ENCODE measurements at regions not wholly inside any gene's neighbourhood (a gene's known extent, or its start where the extent isn't known, plus 50 kb on each side); places are given as distances from the start of the nearest gene placed in this dataset.
"Not testable (repeated sequence)": the region's sequence is repeated elsewhere in the genome, so short reads cannot be mapped to it uniquely, and the experiment has no call there.

DNA sequence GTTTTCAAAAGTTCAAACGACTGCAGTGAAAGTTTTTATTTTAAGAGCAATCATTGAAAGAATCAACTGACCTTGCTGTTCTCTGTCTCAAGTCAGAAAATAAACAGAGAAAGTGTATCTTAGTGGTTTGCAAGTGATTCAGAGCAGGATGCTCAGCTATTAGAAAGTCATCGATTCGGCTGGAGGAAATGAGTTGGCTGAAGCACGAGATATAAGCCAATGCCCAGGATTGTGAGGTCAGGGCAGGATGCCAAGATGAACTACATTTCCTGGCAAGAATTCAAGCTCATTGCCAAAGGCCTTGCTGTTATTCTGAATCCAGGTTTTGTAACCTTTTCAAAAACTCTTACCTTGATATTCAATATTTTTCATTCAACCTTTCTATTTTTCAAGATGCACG is 541.4 kb upstream of the BOD1L1 start:
- DNase-seq (ENCODE audit: low spot score), result peak; percentile 85

GRCh38 chr4:14169460-14169859 is 541.9 kb upstream of the BOD1L1 start:
- no peak for DNase-seq (ENCODE audit: low spot score)

DNA sequence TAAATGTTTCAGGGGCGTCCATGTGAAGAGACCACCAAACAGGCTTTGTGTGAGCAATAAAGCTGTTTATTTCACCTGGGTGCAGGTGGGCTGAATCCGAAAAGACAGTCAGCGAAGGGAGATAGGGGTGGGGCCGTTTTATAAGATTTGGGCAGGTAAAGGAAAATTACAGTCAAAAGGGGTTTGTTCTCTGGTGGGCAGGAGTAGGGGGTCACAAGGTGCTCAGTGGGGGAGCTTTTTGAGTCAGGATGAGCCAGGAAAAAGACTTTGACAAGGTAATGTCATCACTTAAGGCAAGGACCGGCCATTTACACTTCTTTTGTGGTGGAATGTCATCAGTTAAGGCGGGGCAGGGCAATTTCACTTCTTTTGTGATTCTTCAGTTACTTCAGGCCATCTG is 542.4 kb upstream of the BOD1L1 start:
- DNase-seq (ENCODE audit: low spot score), result not testable (repeated sequence)

GRCh38 chr4:14176613-14177012 is 549.1 kb upstream of the BOD1L1 start:
- no peak for DNase-seq (ENCODE audit: low spot score)

- DNase-seq (ENCODE audit: low spot score), result no peak
These were observed 550.5 kb upstream of the BOD1L1 start for GRCh38 chr4:14177987-14178386.

DNA sequence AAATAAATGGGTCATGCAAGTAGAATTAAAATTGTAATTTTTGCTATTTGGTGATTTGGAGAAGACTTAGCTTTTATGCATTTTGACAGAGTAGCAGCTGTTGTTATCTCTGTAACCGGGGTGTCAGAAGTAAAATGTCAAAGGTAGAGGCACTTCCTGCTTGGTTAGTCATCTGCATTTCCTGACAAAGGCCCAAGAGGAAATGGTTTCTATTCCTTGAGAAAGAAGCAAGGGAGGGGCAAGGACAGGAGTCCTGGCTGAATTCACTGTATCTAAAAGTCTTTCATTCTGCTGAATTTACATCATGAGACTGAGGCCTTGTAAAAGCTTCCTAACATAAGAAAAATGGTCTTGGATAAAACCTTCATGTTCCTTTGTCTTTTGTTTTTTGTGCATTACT is 550.9 kb upstream of the BOD1L1 start:
- peak; percentile 72 for DNase-seq (ENCODE audit: low spot score)

DNA sequence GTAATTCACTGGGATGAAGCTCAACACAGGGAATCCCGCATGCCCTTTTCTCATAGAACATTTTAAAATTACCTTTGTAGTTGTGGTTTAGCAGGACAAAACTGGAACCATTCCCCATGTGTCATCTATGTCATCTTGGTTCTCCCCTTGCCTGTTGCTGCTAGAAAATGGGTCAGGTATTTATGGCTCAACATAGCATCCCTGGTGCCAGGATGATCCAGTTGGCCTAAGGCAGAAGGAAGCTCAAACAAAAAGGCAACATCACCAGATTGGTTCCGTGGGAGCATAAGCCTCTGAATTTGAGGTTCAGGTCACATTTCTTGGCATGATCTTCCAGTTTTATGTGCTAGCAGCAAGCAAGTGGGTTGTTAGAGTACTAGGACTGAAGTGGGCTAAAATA is 552.6 kb upstream of the BOD1L1 start:
- peak; percentile 1 for DNase-seq (ENCODE audit: low spot score)

DNA sequence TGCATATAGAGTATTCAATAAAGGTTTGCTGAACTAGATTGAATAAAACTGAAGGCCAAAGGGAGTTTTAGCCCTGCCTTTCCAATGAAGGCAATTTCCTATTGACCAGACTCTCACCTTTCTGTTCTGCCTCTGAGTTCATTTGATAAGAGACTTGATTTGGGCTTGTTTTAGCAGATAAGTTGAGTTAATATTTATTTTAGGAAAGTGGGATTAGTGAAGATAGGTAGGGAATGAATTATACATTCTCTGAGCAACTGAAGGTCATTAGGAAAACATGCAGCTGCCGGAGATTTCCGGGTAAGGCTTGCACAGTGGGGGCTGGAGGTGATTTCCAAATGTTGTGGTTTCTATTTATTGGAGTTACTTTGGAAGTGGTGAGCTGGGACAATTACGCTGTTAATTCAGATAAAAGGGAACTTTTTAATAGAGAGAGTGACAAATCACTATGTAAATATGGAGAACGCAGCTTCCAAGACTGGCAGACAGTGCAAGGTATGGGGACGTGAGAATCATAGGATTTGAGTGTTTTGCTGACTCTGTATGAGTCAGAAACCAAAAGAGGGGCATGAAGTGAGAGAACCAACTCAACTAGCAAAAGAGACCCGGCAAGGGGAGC is 553.6 kb upstream of the BOD1L1 start:
- DNase-seq (ENCODE audit: low spot score), result peak; percentile 80

DNA sequence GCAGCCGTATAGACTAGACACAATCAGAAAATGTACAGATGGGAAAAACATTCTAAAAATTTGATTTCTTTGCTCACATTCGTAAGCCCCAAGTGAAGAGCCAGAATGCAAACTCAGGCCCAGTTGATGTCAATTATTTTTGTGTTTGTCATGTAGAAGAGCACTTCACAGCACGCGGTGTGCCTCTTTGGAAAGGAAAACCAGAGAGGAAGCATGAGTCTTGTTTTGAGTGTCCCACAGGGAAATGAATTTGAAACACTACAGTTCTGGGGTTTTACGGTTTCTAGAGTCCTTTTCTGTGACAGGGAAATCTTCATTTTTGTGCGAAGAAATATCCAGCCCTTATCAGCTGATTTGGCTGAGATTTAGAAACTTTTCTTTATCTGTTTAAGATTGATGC is 554.6 kb upstream of the BOD1L1 start:
- no peak for DNase-seq (ENCODE audit: low spot score)

GRCh38 chr4:14184265-14184664 is 556.7 kb upstream of the BOD1L1 start:
- no peak for DNase-seq (ENCODE audit: low spot score)

DNA sequence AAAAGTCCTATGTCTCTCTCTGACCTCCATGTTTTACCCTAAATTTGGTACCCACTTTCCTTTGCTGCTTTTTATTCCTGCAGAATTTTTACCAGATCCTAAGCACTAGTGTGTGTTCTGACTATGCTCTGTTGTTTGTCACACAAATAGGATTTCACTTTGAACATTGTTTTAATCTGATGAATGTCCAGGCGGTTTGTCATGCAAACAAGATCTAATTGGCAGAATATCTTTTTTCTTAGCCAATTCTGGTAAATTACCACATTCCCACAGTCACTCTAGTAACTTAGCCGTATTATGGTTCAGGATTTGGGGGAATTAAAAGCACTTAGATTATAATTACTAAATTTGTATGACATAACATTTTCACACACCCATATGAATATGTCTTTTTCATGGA is 557.2 kb upstream of the BOD1L1 start:
- DNase-seq (ENCODE audit: low spot score), result no peak

- no peak for DNase-seq (ENCODE audit: low spot score)
These were observed 560.7 kb upstream of the BOD1L1 start for GRCh38 chr4:14188214-14188613.

DNA sequence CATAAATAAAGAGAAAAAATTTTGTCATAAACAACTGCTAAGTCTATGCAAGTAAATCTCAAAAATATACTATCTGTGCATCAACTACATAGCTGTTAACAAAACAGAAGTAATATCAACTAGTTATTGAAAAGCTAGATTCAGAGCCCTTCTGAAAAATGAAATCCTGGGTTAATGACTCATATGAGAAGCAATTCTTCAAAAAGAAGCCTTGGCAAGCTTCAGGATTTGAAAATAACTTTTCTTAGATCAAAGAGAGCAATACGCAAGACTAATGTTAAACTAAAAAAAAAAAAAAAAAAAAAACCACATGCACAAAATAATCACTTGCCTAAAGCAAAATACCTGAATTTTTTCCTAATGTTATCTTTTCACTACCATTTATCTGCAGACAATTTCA is 566.1 kb upstream of the BOD1L1 start:
- DNase-seq (ENCODE audit: low spot score), result no peak

DNA sequence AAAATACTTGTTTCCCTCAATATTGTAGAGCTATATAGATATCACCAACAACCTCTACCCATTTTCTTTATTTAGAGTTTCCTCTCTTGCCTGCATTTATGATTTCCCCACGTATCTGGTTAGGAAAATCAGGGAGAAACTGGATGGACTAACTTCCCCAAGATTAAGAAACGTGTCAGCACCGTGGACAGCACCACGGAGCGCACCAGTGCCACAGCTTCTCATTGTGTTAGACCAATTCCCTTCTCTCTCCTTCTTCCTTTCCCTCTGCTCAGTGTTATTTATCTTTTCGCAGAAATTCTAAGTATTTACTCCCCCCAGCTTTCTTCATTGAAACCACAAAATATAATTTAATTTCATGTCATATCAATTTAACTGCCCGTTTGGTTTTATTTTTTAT is 568.6 kb upstream of the BOD1L1 start:
- peak; percentile 62 for DNase-seq (ENCODE audit: low spot score)

DNA sequence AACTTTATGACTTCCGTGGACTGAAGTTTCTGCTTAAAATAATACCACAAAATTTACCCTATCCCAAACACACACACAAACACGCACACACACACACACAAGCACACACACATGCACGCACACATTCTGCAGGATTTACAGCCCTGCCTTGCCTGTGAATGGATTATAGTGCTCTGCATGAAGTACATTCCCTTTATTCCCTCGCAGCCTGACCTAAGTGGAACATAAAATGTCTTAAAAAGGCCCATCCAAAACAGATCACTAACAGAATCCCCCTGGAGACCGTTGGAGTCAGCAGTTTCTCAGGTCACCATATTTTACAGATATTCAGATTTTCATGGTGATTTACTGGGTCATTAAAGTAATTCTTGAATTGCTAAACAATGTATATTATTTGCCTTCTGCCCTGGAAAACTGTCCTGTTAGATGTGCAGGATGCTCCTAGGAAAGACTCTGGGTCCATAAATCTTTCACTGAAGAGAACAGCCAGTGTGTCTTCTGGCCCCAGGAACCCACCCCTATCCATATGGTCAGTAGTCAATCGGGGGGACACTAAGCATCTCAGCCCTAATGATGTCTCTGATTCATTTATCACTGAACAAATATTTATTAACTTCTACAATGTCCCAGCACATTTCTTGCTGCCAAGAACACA is 587.7 kb upstream of the BOD1L1 start:
- DNase-seq (ENCODE audit: low spot score), result no peak

DNA sequence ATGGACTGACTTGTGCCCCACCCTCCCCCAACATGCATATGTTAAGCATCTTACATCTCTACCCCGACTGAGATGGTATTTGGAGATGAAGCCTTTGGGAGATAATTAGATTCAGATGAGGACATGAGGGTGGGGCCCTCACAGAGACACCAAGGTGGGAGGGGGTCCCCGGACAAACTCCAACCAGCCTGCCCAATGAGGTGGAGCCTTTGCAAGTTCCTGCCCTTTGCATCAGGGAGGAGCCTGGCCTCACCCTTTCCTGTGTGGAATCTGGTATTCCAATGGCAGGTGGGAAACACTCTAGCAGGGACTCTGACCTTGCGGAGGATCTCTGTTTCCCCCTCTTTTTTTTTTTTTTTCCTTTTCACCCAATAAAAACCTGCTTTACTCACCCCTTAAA is 589.9 kb upstream of the BOD1L1 start:
- DNase-seq (ENCODE audit: low spot score), result no peak

GRCh38 chr4:14218641-14219040 is 591.1 kb upstream of the BOD1L1 start:
- no peak for DNase-seq (ENCODE audit: low spot score)

DNA sequence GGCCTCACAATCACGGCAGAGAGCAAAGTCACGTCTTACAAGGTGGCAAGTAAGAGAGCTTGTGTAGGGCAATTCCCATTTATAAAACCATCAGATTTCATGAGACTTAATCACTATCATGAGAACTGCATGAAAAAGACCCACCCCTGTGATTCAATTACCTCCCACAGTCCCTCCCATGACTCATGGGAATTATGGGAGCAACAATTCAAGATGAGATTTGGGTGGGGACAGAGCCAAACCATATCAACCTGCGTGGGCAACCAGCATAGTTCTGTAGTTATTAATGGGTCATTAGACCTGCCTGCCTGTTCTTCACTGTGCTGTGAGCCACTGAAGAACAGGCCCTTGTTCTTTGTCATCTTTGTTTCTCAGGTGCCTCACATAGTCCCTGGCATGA is 593.7 kb upstream of the BOD1L1 start:
- DNase-seq (ENCODE audit: low spot score), result no peak

DNA sequence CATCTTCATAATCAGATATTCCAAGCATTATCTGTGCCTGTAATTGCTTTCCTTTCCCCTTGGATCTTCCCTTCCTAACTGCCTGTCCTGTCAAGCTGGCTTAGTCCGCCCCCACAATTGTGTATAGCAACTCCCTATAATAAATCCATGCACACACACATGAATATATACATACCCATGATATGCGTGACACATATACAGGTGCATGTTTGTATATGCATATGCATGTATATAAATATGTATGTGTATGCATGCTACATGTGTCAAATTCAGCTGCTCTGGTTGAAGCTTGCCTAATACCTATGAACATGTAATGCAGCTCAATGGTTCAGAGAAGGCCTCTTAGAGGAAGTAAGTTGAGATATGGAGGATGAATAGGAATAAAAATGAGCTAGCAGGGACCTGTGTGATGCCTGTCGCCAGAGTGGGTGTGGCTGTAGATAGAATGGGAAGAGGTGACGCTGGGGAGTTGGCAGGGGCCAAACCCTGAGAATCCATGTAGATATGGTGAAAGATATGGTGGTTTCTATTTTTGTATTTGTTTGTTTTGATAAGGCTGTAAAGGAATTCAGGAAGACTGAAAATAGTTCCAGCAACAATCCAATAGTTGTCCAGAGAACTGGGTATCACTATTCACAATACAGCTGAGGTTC is 595.0 kb upstream of the BOD1L1 start:
- no peak for DNase-seq (ENCODE audit: low spot score)

- DNase-seq (ENCODE audit: low spot score), result no peak
These were observed 595.9 kb upstream of the BOD1L1 start for GRCh38 chr4:14223461-14223860.

GRCh38 chr4:14225688-14226207 is 598.2 kb upstream of the BOD1L1 start:
- DNase-seq (ENCODE audit: low spot score), result peak; percentile 6

- DNase-seq (ENCODE audit: low spot score), result no peak
These were observed 605.6 kb upstream of the BOD1L1 start for GRCh38 chr4:14233126-14233525.

- DNase-seq (ENCODE audit: low spot score), result no peak
These were observed 606.8 kb upstream of the BOD1L1 start for GRCh38 chr4:14234307-14234706.
